Myocyte (in vitro differentiated cells): ENCODE measurements at regions not wholly inside any gene's neighbourhood (a gene's known extent, or its start where the extent isn't known, plus 50 kb on each side); places are given as distances from the start of the nearest gene placed in this dataset.
"Not testable (repeated sequence)": the region's sequence is repeated elsewhere in the genome, so short reads cannot be mapped to it uniquely, and the experiment has no call there.

Experiments
- DNase-seq: peaks from one replicate; pipeline ENCODE4 v3.0.0-alpha.2; 2012; ENCODE audit warnings: low read depth

DNA sequence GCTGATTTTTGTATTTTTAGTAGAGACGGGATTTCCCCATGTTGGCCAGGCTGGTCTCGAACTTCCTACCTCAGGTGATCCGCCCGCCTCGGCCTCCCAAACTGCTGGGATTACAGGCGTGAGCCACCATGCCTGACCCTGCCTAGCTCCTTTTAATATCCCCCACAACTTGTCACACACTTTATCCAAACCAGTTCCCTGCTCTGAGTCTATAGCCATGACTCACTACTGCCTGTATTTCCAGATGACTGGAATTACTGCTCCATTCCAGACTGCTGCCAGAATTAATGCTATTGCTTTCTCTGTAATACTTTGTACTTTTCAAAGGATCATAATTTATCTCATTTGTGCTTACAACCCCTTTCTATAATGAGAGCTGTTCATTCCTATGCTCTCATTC, 153.1 kb downstream of the POTEM start:
- DNase-seq = not testable (repeated sequence)

DNA sequence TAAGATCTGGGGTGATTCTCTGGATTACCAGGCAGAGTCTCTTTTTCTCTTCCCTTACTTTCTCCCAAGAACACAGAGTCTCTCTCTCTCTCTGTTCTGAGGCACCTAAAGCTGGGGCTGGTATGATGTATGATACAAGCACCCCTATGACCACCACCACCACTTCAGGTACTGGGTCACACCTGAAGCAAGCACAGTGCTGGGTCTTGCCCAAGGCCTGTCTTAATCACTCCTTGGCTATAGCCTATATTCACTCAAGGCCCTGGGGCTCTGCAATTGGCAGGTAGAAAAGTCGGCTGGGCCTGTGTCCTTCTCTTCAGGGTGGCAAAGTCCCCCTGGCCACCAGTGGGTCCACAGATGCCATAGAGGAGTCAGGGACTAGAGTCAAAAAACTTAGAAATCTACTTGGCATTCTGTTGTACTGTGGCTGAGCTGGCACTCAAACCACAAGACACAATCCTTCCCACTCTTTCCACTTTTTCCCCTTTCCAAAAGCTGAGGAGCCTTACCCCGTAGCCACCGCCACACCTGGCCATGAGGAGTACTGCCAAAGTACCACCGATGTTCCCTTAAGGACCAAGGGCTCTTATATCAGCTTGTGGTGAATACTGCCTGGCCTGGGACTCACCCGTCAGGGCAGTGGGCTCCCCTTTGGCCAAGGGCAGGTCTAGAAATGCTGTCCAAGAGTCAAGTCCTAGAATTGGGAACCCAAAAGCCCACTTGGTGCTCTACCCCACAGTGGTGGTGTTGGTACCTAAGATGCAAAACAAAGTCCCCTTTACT, 159.2 kb downstream of the POTEM start:
- not testable (repeated sequence) for DNase-seq

DNA sequence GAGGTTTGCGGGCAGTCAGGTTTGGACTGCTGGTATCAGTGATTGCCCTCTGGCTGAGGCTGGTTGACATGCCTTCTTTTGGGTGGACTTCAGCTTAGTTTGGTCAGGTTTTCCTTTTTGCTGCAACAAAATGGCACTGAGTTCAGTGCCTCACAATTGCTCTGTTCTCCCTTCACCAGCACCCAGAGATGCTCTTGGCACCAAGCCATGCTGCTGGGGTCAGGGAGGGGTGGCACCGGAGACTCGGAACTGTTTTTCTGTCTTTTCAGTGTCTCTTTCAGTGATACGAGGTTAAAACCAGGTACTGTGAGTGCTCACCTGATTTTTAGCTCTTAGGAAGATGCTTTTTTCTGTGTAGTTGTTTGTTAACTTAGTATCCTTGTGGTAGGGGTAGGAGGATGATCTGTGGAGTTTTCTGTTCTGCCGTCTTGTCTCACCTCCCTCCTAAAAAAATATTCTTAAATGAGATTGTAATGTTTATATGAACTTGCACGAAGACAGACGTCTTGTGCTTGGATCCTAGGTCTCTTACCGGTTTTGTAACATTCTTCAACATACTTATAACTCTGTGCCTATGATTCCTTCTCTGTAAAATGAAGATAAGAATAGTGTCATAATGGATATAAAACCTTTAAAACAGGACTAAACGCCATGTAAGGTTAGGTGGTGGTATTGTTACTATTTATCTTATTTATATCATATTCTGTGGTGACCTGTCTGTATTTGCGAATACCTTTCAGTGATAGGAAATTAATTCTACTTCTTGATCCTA, 160.6 kb downstream of the POTEM start:
- DNase-seq = not testable (repeated sequence)

DNA sequence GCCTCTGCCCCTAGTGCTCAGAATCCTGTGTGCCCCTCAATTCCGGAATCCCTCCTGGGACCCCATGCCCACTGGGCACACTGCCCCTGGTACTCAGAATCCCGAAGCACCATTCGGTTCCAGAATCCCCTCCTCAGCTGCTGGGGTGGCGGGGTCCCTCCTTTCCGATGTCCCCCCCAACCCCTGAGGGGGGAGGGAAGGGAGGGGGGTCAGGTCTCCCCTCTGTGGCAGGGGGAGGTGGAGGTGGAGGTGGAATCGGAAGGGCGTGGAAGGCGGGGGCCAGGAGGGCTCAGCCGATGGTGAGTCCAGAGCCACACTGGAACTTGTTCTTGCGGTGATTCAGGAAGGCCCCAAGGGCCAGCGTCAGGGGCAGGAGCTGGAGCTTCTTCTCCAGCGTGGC, 164.3 kb downstream of the POTEM start:
- not testable (repeated sequence) for DNase-seq

DNA sequence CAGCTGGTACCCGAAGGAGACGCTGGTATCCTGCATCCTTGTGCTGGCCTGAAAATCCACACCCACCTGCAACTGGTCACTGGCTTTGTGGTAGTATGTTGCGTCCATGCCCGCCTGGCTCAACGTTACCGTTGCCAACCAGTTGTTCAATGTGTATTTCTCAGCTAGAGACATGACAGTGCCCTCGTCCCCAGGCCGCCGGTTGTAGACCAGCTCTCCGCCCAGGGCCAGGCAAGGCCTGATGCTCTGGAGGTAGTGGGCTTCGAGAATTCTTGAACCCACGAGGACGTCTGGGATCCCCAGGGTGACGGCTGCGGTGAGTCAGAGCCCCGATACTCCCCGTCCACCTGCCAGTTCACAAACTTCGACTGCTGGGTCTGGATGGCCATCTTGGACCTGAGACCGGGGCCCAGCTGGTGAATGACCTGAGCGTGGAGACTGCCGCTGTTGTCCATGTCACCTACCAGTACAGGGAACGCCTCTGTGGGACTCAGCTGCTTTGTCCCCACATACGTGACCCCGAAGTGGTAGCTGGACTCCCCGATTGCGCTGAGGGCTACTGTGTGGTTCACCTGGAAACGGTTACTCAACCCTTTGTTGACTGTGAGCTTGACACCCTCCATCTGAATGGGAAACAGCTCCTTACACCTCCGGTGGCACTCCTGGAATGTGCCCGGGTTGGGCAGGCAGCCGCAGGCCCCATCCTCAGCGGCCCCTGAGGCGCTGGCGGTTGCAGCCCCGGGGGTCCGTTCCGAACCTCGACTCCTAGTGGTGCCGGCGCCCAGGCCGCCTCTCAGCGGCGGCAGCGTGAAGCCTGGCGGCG, 165.0 kb downstream of the POTEM start:
- DNase-seq = not testable (repeated sequence)

DNA sequence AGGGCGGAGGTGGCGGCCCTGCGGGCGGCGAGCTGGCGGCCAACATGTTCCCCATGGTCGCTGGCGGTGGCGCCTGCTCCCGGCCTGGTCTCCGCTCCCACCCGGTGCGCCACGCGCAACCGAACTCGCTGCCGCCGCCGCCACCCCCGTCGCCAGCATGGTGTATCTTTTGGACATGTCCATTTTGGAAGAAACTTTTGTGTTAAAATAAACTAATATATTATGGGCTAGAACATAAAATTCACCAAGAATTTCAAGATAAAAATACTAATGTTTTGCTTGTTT, 165.5 kb downstream of the POTEM start:
- DNase-seq = not testable (repeated sequence)

DNA sequence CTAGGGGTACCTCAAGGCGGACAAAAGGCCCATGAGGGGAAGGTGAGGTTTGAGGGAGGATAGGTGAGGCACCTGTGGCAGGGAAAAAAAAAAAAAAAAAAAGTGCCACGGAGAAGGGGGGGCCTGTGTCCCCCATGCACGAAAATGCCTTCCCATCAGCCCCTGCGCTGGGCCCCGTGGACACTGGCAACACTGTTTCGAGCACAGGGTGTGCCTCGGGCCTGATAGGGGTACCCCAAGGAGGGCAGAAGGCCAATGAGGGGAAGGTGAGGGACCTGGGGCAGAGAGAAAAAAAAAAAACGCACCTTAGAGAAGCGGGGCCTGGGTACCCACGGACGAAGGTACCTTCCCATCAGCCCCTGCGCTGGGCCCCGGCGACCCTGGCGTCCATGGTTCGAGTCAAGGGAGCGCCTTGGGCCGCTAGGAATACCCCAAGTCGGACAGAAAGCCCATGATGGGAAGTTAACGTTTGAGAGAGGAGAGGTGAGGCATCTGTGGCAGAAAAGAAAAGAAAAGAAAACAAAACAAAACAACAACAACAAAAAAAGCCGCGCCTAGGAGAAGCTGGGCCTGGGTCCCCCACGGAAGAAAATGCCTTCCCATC, 190.0 kb downstream of the POTEM start:
- not testable (repeated sequence) for DNase-seq

DNA sequence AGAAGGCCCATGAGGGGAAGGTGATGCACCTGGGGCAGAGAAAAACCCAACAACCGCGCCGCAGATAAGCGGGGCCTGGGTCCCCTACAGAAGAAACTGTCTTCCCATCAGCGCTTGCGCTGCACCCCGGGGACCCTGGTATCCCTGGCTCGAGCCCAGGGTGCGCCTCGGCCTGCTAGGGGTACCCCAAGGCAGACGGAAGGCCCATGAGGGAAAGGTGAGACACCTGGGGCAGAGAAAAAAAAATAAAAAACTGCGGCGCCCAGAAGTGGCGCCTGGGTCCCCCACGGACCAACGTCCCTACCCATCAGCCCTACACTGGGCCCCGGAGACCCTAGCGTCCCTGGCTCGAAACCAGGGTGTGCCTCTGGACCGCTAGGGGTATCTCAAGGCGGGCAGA, 190.8 kb downstream of the POTEM start:
- not testable (repeated sequence) for DNase-seq

DNA sequence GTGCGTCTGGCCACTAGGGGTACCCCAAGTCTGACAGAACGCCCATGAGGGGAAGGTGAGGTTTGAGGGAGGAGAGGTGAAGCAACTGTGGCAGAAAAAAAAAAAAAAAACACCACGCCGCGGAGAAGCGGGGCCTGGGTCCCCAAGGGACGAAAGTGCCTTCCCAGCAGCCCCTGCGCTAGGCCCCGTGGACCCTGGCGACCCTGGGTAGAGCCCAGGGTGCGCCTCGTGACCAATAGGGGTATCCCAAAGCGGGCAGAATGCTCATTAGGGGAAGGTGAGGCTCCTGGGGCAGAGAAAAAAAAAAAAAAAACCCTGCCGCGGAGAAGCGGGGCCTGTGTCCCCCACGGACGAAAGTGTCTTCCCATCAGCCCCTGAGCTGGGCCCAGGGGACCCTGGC, 191.4 kb downstream of the POTEM start:
- not testable (repeated sequence) for DNase-seq

DNA sequence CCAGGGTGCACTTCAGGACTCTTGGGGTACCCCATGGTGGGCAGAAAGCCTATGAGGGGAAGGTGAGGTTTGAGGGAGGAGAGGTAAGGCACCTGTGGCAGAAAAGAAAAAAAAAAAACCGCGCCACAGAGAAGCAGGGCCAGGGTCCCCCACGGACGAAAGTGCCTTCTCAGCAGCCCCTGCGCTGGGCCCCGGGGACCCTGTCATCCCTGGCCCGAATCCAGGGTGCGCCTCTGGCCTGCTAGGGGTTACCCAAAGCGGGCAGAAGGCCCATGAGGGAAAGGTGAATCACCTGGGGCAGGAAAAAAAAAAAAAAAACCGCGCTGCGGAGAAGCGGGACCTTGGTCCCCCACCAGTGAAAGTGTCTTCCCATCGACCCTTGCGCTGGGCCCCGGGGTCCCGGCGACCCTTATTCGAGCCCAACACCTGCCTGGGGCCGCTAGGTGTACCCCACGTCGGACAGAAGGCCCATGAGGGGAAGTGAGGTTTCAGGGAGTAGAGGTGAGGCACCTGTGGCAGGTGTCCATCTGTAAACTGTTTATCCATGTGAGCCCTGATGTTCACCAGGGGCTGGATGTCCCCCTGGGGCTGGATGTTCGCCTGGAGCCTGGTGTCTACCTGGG, 191.9 kb downstream of the POTEM start:
- not testable (repeated sequence) for DNase-seq

DNA sequence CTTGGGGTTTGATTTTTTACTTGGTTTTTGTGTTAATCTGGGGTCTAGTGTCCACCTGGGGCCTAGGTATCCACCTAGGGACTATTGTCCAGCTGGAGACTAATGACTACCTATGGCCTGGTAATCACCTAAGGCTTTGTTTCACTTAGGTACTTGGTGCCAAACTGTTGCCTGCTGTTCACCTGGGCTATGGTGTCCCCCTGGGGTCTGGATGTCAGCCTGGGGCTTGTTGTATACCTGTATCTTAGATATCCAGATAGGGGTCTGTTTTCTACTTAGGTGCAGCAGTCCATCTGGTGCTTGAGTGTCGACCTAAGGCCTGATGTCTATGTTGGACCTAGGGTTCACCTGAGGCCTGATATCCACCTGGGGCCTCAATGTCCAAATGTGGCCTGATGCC, 193.1 kb downstream of the POTEM start:
- not testable (repeated sequence) for DNase-seq

DNA sequence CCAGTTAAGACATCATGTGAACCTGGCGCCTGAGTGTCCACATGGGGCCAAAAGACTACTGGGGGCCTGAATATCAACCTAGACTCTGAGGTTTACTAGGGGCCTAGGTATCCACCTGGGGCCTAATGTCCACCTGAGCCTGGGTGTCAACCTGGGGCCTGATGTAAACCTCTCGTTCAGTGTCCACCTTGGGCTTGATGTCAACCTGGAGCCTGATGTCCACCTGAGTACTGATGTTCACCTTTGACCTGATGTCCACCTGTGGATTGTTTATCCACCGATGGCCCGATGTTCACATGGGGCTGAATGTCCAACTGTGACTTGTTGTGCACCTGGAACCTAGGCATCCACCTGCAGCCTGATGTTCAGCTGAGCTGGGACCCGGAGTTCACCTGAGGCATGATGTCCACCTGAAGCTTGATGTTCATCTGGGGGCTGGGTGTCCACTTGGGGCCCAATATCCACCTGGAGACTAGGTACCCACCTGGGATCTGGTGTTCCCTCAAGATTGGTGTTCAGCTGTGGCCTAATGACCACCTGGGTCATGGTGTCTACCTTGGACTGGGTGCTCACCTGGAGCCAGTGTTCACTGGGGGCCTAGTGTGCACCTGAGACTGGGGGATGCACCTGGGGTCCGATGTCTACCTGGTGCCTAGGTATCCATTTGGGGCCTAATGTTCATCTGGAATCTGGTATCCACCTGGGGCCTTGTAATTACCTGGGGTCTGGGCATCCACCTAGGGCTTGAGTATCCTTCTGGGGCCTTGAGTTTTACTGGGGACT, 194.2 kb downstream of the POTEM start:
- not testable (repeated sequence) for DNase-seq

DNA sequence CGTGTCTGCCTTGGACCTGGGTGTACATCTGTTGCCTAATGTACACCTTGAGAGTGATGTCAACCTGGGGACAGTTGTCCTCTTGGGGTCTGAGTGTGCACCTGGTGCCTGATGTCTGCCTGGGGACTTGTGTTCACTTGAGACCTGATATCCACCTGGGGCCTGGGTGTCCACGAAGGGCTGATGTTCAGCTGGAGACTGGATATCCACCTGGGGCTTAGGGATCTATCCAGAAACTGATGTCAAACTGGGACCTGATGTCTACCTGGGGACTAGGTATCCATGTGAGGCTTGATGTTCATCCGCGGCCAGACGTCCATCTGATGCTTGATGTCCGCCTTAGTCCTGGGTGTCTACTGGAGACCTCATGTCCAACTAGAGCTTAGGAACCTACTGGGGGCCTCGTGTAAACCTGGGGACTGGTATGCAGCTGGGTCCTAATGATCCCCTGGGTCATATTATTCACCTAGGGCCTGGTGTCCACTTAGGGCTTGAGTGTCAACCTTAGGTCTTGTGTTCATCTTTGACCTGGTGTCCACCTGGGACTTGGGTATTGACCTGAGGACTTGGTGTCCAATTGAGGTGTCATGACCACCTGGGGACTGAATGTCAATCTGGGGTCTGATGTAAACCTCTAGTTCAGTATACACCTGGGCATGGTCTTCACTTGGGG, 194.9 kb downstream of the POTEM start:
- DNase-seq = not testable (repeated sequence)

DNA sequence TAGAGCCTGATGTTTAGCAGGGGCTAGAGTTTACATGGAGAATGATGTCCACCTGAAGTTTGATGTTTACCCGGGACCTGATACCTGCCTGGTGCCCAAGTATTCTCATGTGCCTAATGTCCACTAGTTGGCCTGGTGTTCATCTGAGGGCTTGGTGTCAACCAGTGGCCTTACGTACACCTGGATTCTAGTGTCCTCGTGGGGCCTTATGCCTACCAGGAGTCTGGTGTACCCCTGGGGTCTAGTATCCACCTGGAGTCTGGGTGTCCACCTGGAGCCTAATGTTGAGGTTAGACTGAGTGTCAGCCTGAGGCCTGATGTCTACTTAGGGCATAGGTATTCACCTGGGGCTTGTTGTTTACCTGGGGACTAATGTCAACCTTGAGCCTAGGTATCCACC, 195.7 kb downstream of the POTEM start:
- not testable (repeated sequence) for DNase-seq

DNA sequence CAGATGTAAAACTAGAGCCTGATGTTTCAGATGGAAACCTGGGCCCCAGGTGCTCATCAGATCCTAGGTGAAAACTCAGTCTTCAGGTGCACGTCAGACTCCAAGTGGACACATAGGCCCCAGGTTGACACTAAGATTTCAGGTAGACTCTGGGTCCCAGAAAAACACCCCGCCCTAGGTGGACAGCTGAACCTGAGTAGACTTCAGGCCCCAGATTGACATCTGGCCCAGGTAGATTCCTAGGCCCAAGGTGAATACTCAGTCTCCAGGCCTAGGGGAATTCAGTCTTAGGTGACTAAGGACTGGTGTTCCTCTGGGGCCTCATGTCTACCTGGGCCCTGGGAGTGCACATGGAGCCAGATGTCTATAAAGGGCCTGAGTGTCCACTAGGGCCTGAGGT, 196.7 kb downstream of the POTEM start:
- DNase-seq = not testable (repeated sequence)

DNA sequence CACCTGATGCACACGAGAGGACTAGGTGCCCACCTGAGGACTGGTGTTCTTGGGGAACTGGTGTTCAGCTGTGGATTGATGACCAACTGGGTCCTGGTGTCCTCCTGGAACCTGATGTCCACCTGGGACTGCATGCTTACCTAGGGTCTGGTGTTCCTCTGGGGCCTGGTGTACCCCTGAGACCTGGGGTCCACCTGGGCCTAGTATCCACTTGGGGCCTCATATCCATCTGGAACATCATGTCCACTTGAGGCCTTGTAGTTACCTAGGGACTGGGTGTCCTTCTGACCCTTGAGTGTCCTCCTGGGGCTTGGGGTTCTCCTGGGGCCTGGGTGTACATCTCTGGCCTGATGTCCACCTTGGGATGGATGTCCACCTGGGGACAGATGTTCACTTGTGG, 197.2 kb downstream of the POTEM start:
- DNase-seq = not testable (repeated sequence)

DNA sequence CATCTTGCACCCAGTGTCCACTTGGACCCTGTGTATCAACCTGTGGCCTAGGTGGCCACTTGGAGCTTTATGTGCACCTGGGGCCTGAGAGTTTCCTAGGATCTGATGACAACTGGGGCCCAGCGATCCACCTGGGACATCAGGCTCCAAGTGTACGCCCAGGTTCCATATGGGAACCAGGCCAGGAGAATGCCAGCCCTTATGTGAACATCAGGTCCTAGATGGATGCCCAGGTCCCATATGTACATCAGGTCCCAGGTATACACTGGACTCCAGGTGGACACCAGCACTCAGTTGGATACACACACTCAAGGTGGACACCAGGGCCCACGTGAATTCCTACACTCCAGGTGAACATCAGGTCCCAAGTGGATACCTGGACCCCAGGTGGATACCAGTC, 198.8 kb downstream of the POTEM start:
- DNase-seq = not testable (repeated sequence)

DNA sequence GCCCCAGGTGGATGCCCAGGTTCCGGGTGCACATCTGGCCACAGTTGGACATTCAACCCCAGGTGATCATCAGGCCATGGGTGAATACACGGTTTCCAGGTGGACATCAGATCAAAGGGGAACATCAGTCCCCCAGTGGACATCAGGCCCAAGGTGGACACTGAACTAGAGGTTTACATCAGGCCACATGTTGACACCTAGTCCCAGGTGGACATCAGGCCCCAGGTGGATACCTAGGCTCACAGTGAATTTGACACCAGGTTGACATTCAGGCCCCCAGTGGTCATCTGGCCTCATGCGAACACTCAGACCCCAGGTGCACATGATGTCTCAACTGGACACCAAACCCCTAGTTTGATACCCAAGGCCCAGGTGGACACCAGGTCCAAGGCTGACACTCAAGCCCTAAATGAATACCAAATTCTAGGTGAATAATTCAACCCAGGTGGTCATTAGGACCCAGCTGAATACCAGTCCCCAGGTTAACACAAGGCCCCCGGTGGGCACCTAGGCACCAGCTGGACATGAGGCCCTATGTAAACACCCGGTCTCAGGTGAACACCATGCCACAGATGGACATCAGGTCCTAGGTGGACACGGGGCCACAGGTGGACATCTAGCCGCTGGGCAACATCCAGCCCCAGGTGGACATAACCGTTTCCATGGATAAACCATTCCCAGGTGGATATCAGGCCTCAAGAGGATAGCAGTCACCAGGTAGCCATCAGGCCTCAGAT, 200.4 kb downstream of the POTEM start:
- DNase-seq = not testable (repeated sequence)

DNA sequence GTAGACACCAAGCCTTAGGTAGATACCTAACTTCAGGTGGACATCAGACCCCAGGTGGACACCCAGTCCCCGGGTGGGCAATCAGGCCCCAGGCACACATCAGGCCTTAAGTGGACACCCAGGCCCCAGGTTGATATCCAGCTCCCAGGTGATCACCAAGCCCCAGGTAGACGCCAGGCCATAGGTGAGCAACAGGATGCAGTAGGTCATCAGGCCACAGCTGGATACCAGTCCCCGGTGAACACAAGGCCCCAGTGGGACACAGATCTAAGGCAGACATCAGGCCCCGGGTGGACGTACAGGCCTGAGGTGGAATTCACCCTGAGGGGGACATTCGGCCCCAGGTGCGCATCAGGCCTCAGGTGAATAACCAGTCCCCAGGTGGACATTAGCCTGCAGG, 201.0 kb downstream of the POTEM start:
- DNase-seq = not testable (repeated sequence)
